ENCODE measurements at regions not wholly inside any gene's neighbourhood (a gene's known extent, or its start where the extent isn't known, plus 50 kb on each side); places are given as distances from the start of the nearest gene placed in this dataset.

DNA sequence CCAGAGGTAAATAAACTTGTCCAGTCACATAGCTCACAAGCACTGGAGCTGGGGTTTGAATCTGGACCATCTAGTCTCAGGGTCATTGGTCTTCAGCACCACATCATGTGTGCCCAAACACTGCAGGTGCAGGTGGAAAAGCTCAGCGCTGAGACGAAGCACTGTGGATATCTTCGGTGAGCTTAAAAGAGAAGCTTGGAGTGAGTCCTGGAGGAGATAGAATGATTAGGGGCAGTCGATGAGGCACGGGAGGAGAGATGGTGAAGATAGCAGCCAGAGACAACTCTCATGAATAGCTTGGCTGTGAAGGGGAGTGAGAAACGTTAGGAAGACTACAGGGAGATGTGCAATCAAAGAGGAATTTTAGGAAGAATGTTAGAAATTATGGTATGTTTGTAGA, 389.3 kb downstream of the FGF9 start:
- no peak for TF ChIP-seq POLR2A (IDR thresholded peaks at IDR 0.05; ENCODE audit: low read length)
- TF ChIP-seq GATA1 (IDR thresholded peaks at IDR 0.05; ENCODE audit: low read depth, low read length): no peak
